Thyroid gland (tissue), 4 donors: ENCODE measurements at regions not wholly inside any gene's neighbourhood (a gene's known extent, or its start where the extent isn't known, plus 50 kb on each side); places are given as distances from the start of the nearest gene placed in this dataset.

Source experiments
- DNase-seq, 2 donors: peaks; one replicate each; pipeline ENCODE4 v3.0.0-alpha.2; 2019
- H3K27ac ChIP-seq, 3 donors: fragments of 200-600 bp; sonication (generic); 1 replicate in 2 of 3; 2 replicates in 1 of 3; pipeline ENCODE4 v1.5.1; 2016 to 2019; ENCODE audit warnings: mild to moderate bottlenecking in 1 of 3, moderate library complexity in 1 of 3
- H3K27me3 ChIP-seq: fragments of 200-600 bp; sonication (generic); one replicate; pipeline ENCODE4 v1.5.1; 2019
- H3K36me3 ChIP-seq, 2 donors: fragments of 200-600 bp; sonication (generic); one replicate each; pipeline ENCODE4 v1.5.1; 2016 to 2019
- H3K4me1 ChIP-seq, 2 donors: fragments of 200-600 bp; sonication (generic); one replicate each; pipeline ENCODE4 v1.5.1; 2017 to 2019
- H3K4me3 ChIP-seq, 3 donors: fragments of 200-600 bp; sonication (generic); replicated peaks in 1 of 3; 1 replicate in 2 of 3; 2 replicates in 1 of 3; pipeline ENCODE4 v1.5.1; 2016; ENCODE audit warnings: mild to moderate bottlenecking in 1 of 3
- H3K9me3 ChIP-seq: fragments of 200-600 bp; sonication (generic); one replicate; pipeline ENCODE4 v1.5.1; 2017
- CTCF ChIP-seq, 6 experiments: fragments of 200-600 bp in 3 of 6; fragments of 450-650 bp in 3 of 6; sonication (generic) in 3 of 6; IDR thresholded peaks; one replicate each; pipeline ENCODE4 v1.5.1; 2016 to 2019; ENCODE audit warnings: antibody characterized with exemption in 6 of 6, mild to moderate bottlenecking in 2 of 6, inconsistent platforms in 1 of 6, moderate library complexity in 1 of 6
- POLR2A ChIP-seq, 2 donors: fragments of 450-650 bp; IDR thresholded peaks; one replicate each; pipeline ENCODE4 v1.6.1; 2017; ENCODE audit warnings: antibody characterized with exemption in 2 of 2, mild to moderate bottlenecking in 2 of 2, moderate library complexity in 1 of 2
- WGBS, 2 donors: methylation state at CpG; one replicate each; pipeline ENCODE4 v1.1.5; 2017; 5-methylcytosine and 5-hydroxymethylcytosine counted together
- intact Hi-C: fragments of 100-400 bp; cut with DNase I; formaldehyde crosslinking; loops from one replicate; pipeline ENCODE4 v1.15.1; 2023

- Histone ChIP-seq H3K27me3 (no peaks in the 10 kb centered on the region), H3K27ac (no peak overlapping the region), H3K4me3 (no peak overlapping the region), H3K4me1 (peaks cover 0 to 5% of the 10 kb centered on the region in 2 donors), H3K36me3 (no peaks in the 10 kb centered on the region), H3K9me3 (no peaks in the 10 kb centered on the region)
- 83 to 88% methylated on average over 4 of the region's 4 CpGs for WGBS, 2 donors
- no peak for DNase-seq
- intact Hi-C loops, result no loop called here
- no peak for TF ChIP-seq POLR2A (IDR thresholded peaks at IDR 0.05)
- no peak for TF ChIP-seq CTCF (IDR thresholded peaks at IDR 0.05)
Measured at GRCh38 chr12:87806310-87806709, 222.9 kb downstream of the C12orf50 start.

GRCh38 chr12:87804386-87804785 is 224.8 kb downstream of the C12orf50 start:
- Histone ChIP-seq H3K27me3 (no peaks in the 10 kb centered on the region), H3K36me3 (no peaks in the 10 kb centered on the region), H3K4me1 (peaks cover 0 to 5% of the 10 kb centered on the region in 2 donors), H3K4me3 (no peak overlapping the region), H3K27ac (no peak overlapping the region), H3K9me3 (no peaks in the 10 kb centered on the region)
- TF ChIP-seq POLR2A (IDR thresholded peaks at IDR 0.05) (no peak), CTCF (IDR thresholded peaks at IDR 0.05) (no peak)
- 48 to 90% methylated on average over 1 of the region's 1 CpG for WGBS, 2 donors
- intact Hi-C loops, result no loop called here
- no peak for DNase-seq

DNA sequence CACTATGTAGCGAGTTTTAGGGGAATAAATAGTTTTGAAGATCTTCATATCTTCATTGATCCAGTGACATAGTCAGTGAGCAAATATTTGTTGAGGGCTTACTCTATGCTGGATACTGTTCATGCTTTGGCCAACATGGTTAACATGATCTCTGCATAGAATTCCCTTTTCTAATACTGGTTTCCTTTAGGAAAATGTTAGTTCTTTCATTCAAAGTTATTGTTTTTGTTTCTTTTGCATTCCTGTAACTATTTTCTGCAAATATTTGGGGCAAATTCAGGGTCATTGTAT is 226.5 kb downstream of the C12orf50 start:
- intact Hi-C loops, result no loop called here
- H3K27ac ChIP-seq, result peak overlapping the region in 1 of 3 donors; percentile 24
- H3K27me3 ChIP-seq, result no peaks in the 10 kb centered on the region
- no peaks in the 10 kb centered on the region for H3K9me3 ChIP-seq
- no peaks in the 10 kb centered on the region for H3K36me3 ChIP-seq
- DNase-seq, result no peak
- no peak overlapping the region for H3K4me3 ChIP-seq
- TF ChIP-seq CTCF (IDR thresholded peaks at IDR 0.05) (no peak), POLR2A (IDR thresholded peaks at IDR 0.05) (no peak)
- WGBS, 2 donors, result 77 to 87% methylated on average over 1 of the region's 1 CpG
- peaks cover 5 to 7% of the 10 kb centered on the region in 2 donors for H3K4me1 ChIP-seq

DNA sequence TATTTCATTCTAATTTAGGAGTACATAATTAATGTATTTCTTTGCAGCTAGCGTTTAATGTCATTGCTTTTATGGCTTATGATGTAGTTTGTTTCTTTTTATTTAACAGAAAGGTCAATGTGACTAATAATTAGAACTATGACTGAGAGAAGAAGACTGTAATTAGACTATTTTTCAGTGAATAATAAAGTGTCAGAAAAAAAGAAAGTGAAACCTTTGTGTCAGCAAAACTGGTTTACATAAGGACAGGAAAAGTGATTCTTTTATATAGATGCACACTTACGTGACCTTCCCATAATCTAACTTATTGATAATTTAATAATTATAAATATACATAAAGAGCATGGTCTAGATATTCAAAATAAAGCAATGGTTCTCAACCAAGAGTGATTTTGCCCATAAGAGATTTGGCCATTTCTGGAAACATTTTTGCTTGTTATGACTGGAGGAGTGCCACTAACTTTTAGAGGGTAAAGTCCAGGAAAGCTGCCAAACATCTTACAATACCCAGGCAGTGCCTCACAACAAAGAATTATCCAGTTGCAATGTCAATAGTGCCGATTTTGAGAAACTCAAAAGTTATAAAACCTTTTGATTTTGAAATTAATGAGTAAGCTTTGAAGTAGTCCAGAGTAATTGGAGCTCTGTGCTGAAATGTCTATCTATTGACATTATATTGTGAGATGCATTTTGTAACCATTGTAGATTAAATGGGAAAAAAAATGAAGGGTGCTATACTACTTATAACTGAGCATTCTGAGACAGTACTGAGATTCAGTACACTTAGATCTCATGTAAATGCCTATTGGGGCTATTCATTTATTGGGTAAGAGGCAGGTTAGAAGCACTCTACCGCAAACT is 227.1 kb downstream of the C12orf50 start:
- H3K4me1 ChIP-seq, result peaks cover 10 to 12% of the 10 kb centered on the region in 2 donors
- DNase-seq, result peak in 1 of 2 donors; percentile 17
- no peaks in the 10 kb centered on the region for H3K27me3 ChIP-seq
- intact Hi-C loops, result no loop called here
- H3K9me3 ChIP-seq, result no peaks in the 10 kb centered on the region
- WGBS, 2 donors, result 43 to 44% methylated on average over 4 of the region's 4 CpGs
- TF ChIP-seq POLR2A (IDR thresholded peaks at IDR 0.05) (no peak), CTCF (IDR thresholded peaks at IDR 0.05) (no peak)
- no peak overlapping the region for H3K4me3 ChIP-seq
- H3K27ac ChIP-seq, result peak overlapping the region; percentile 24 to 40 (median 30)
- no peaks in the 10 kb centered on the region for H3K36me3 ChIP-seq

- Histone ChIP-seq H3K9me3 (no peaks in the 10 kb centered on the region), H3K27me3 (no peaks in the 10 kb centered on the region), H3K4me3 (no peak overlapping the region), H3K36me3 (no peaks in the 10 kb centered on the region), H3K27ac (peak overlapping the region in 1 of 3 donors; percentile 54), H3K4me1 (peaks cover 5 to 15% of the 10 kb centered on the region in 2 donors)
- intact Hi-C loops, result no loop called here
- 16 to 18% methylated on average over 1 of the region's 1 CpG for WGBS, 2 donors
- TF ChIP-seq POLR2A (IDR thresholded peaks at IDR 0.05) (no peak), CTCF (IDR thresholded peaks at IDR 0.05) (no peak)
- DNase-seq, result no peak
Measured at GRCh38 chr12:87796961-87797516, 232.2 kb downstream of the C12orf50 start.
